ENCODE measurements at regions not wholly inside any gene's neighbourhood (a gene's known extent, or its start where the extent isn't known, plus 50 kb on each side); places are given as distances from the start of the nearest gene placed in this dataset.

DNA sequence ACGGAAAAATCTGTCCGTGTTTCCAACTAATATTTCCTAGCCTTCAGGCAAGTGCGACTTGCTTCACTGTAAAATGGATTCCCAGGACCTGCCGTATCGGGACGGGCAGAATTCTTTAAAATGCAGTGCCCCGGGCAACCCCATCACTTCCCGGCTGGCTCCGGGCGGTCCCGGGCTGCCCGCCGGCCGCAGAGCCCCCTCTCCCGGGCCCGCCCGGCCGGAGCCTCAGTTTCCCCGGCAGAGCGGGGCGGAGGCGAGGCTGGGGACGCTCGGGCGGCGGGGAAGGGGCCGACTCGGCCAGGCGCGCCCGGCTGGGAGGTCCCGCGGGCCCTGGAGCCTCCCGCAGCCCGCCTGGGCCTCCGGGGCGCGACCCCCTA, 84.2 kb upstream of the WNT7B start:
- peaks cover 6% of the 10 kb centered on the region for H3F3A ChIP-seq (ENCODE audit: insufficient read depth, low read depth)
- no peak overlapping the region for H2AFZ ChIP-seq
- H3K4me1 ChIP-seq (replicated peaks; ENCODE audit: insufficient read depth) = no peaks in the 10 kb centered on the region; the same call in 1 of the 2 replicates
- H3K27me3 ChIP-seq (ENCODE audit: insufficient read depth, low read depth) = no peaks in the 10 kb centered on the region
- H3K9me2 ChIP-seq (ENCODE audit: insufficient read depth) = no peaks in the 10 kb centered on the region
- no TSS peak for BruUV-seq (replicated peaks)
- DNase-seq = no peak
- H3K4me2 ChIP-seq = no peak overlapping the region
- no peaks in the 10 kb centered on the region for H3K36me3 ChIP-seq (ENCODE audit: low read depth)
- no peaks in the 10 kb centered on the region for H4K20me1 ChIP-seq (ENCODE audit: insufficient read depth)
- no peak overlapping the region for H3K27ac ChIP-seq
- no peak overlapping the region for H3K4me3 ChIP-seq
- ChIA-PET CTCF (no interaction called here), POLR2A (ENCODE audit: unreplicated experiment) (no interaction called here)
- no peak for TF ChIP-seq EZH2 (IDR thresholded peaks at IDR 0.05; ENCODE audit: low read depth)
- TF ChIP-seq, protein P1, sequence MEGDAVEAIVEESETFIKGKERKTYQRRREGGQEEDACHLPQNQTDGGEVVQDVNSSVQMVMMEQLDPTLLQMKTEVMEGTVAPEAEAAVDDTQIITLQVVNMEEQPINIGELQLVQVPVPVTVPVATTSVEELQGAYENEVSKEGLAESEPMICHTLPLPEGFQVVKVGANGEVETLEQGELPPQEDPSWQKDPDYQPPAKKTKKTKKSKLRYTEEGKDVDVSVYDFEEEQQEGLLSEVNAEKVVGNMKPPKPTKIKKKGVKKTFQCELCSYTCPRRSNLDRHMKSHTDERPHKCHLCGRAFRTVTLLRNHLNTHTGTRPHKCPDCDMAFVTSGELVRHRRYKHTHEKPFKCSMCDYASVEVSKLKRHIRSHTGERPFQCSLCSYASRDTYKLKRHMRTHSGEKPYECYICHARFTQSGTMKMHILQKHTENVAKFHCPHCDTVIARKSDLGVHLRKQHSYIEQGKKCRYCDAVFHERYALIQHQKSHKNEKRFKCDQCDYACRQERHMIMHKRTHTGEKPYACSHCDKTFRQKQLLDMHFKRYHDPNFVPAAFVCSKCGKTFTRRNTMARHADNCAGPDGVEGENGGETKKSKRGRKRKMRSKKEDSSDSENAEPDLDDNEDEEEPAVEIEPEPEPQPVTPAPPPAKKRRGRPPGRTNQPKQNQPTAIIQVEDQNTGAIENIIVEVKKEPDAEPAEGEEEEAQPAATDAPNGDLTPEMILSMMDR (conservative IDR thresholded peaks at IDR 0.05) = no peak
- H3K9me3 ChIP-seq (ENCODE audit: insufficient read depth, low read depth) = no peaks in the 10 kb centered on the region
- intact Hi-C loops (cut with micrococcal nuclease; ENCODE audit: unreplicated experiment) = no loop called here
- H3K79me2 ChIP-seq (ENCODE audit: low read depth) = peaks cover 7% of the 10 kb centered on the region

DNA sequence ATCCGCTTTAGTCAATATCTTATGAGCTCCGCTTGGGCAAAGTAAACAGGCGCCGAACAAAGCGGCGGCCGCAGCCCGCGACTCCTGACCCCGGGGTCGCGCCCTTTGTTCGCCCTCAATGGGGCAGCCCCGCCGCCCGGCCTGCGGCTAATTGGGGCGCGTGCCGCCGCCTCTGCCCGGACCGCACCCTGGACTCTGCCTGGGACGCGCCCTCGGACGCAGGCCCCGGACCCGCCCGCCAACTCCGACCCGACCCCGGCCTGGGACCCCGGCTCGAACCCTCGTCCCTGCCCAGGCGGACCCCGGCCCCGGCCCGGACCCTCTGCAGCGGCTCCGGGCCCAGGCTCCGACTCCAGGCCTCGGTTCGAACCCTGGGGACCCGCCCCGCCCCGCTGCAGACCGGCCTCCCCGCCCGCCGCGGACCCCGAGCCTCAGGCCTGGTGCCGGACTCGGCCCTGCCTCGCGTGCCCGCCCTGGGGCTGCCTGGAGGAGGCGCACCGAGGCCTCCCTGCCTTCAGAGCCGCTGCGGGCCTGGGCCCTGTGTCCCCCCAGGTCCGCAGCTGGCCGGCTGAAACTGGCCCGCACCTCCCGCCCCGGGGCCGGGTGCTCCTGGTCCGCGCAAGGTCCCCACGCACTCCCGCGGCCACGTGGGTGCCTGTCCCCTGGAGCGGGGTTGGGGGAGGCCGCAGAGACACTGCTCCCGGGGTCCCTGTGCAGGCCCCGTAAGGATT, 84.7 kb upstream of the WNT7B start:
- H3K4me1 ChIP-seq (replicated peaks; ENCODE audit: insufficient read depth) = no peaks in the 10 kb centered on the region
- no peaks in the 10 kb centered on the region for H3K27me3 ChIP-seq (ENCODE audit: insufficient read depth, low read depth)
- CTCF ChIA-PET = no interaction called here
- no peaks in the 10 kb centered on the region for H3K9me2 ChIP-seq (ENCODE audit: insufficient read depth)
- H3K9me3 ChIP-seq (ENCODE audit: insufficient read depth, low read depth) = no peaks in the 10 kb centered on the region
- no TSS peak for BruUV-seq (replicated peaks)
- no peak overlapping the region for H3K27ac ChIP-seq
- no peak for DNase-seq
- H3K79me2 ChIP-seq (ENCODE audit: low read depth) = peaks cover 12% of the 10 kb centered on the region
- POLR2A ChIA-PET (ENCODE audit: unreplicated experiment) = no interaction called here
- H2AFZ ChIP-seq = no peak overlapping the region
- H3F3A ChIP-seq (ENCODE audit: insufficient read depth, low read depth) = peaks cover 6% of the 10 kb centered on the region
- no peaks in the 10 kb centered on the region for H4K20me1 ChIP-seq (ENCODE audit: insufficient read depth)
- H3K4me3 ChIP-seq = no peak overlapping the region
- H3K36me3 ChIP-seq (ENCODE audit: low read depth) = no peaks in the 10 kb centered on the region
- no peak overlapping the region for H3K4me2 ChIP-seq
- TF ChIP-seq, protein P1 (conservative IDR thresholded peaks at IDR 0.05) = no peak
- TF ChIP-seq EZH2 (IDR thresholded peaks at IDR 0.05; ENCODE audit: low read depth) = no peak
- intact Hi-C loops (cut with micrococcal nuclease; ENCODE audit: unreplicated experiment) = no loop called here

DNA sequence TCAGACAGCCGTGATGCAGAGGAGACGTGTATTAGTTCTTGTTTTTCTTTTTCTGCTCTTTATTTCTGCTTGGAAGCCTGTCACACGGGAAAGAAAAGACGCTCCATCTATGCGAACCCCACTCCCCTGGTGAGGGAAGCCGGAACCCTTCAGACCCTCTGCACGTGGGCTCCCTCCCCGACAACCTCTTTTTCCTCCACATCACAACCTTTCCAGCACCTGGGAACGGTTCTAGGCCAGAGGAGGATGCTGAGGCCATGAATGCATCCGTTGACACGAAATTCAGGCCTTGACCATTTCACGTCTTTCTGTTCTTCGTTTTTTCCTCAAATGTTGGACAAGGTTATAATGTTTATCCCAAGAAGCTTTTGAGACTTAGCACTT, 85.3 kb upstream of the WNT7B start:
- no peak for DNase-seq
- H3K9me3 ChIP-seq (ENCODE audit: insufficient read depth, low read depth) = no peaks in the 10 kb centered on the region
- H4K20me1 ChIP-seq (ENCODE audit: insufficient read depth) = no peaks in the 10 kb centered on the region
- H3F3A ChIP-seq (ENCODE audit: insufficient read depth, low read depth) = peaks cover 7% of the 10 kb centered on the region
- peaks cover 3% of the 10 kb centered on the region; the same call in 1 of the 2 replicates for H3K4me1 ChIP-seq (replicated peaks; ENCODE audit: insufficient read depth)
- BruUV-seq (replicated peaks) = no TSS peak
- no peak overlapping the region for H3K4me3 ChIP-seq
- no peak overlapping the region for H3K27ac ChIP-seq
- H3K4me2 ChIP-seq = no peak overlapping the region
- POLR2A ChIA-PET (ENCODE audit: unreplicated experiment) = no interaction called here
- peaks cover 17% of the 10 kb centered on the region for H3K79me2 ChIP-seq (ENCODE audit: low read depth)
- no peaks in the 10 kb centered on the region for H3K36me3 ChIP-seq (ENCODE audit: low read depth)
- H2AFZ ChIP-seq = no peak overlapping the region
- CTCF ChIA-PET = no interaction called here
- TF ChIP-seq, protein P1 (conservative IDR thresholded peaks at IDR 0.05) = no peak
- no peak for TF ChIP-seq EZH2 (IDR thresholded peaks at IDR 0.05; ENCODE audit: low read depth)
- no peaks in the 10 kb centered on the region for H3K9me2 ChIP-seq (ENCODE audit: insufficient read depth)
- intact Hi-C loops (cut with micrococcal nuclease; ENCODE audit: unreplicated experiment) = no loop called here
- no peaks in the 10 kb centered on the region for H3K27me3 ChIP-seq (ENCODE audit: insufficient read depth, low read depth)
